ENCODE measurements at regions not wholly inside any gene's neighbourhood (a gene's known extent, or its start where the extent isn't known, plus 50 kb on each side); places are given as distances from the start of the nearest gene placed in this dataset.
"Not testable (repeated sequence)": the region's sequence is repeated elsewhere in the genome, so short reads cannot be mapped to it uniquely, and the experiment has no call there.

GRCh38 chr5:18487928-18488480 lies 853.7 kb downstream of the TAF11L14 start:
- H3K36me3 Mint-ChIP-seq (ENCODE audit: low read depth), result no peaks in the 10 kb centered on the region
- H3K27ac Mint-ChIP-seq, result no peak overlapping the region
- H3K9me3 Mint-ChIP-seq, result peaks cover under 1% of the 10 kb centered on the region
- no peak overlapping the region for H3K4me3 Mint-ChIP-seq
- no peaks in the 10 kb centered on the region for H3K4me1 Mint-ChIP-seq
- H3K27me3 Mint-ChIP-seq, result no peaks in the 10 kb centered on the region
- no peak for DNase-seq
- no peak for ATAC-seq

DNA sequence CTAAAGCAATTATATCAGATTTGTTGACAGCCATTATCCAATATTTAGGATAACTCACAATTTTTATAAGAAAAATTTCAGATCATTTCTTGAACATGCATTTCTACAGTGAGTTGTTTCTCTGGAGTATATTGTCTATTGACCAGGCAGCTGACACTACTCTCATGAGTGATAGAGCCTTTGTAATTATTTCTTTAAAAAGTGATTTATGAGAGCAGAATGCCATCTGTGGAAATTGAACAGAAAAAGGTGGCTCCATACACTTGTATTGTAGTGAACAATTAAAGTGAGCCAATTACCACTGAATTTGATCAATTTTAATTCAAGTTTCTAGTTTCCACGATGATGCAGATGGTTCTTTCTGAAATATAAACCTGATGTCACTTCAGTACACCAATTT lies 855.4 kb downstream of the TAF11L14 start:
- no peaks in the 10 kb centered on the region for H3K36me3 Mint-ChIP-seq (ENCODE audit: low read depth)
- H3K27me3 Mint-ChIP-seq, result no peaks in the 10 kb centered on the region
- no peak overlapping the region for H3K4me3 Mint-ChIP-seq
- H3K9me3 Mint-ChIP-seq, result peaks cover 7% of the 10 kb centered on the region
- ATAC-seq (no peak), DNase-seq (no peak)
- H3K4me1 Mint-ChIP-seq, result no peaks in the 10 kb centered on the region
- no peak overlapping the region for H3K27ac Mint-ChIP-seq

DNA sequence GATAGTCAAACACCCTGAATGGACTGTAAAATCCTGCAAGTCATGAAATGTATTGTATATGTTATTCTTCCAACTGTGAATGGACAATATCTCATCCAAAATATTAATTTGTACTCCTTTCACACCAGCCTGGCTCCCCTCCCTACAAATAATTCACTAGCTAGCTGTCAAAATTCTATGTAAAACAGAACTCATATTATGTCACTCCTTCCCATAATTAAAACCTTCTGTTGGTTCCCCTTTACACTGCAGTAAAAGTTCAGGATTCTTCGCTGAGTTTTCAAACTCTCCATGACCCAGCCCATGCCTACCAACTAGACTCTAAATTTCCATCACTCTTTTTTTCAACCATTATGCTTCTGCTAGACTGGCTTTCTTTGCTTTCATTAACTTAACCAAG lies 857.1 kb downstream of the TAF11L14 start:
- H3K4me1 Mint-ChIP-seq, result no peaks in the 10 kb centered on the region
- no peak overlapping the region for H3K4me3 Mint-ChIP-seq
- no peaks in the 10 kb centered on the region for H3K36me3 Mint-ChIP-seq (ENCODE audit: low read depth)

DNA sequence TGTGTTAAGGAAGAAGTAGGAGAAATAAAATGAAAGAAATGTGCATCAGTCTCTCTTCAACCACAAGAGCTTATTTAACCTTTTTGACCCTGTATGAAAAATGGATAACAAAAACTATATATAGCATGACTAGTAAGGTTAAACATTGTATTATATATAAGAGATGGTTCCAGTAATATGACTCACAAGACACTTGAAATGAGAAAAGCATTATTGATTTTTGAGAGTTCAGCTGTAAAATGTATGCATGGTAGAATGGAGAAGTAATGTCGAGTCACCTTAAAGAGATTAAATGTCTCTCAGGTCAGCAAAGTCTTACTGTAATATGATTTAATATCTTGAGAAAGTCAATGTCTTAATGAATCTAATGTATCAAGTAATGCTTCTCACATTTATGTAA lies 860.9 kb downstream of the TAF11L14 start:
- Mint-ChIP-seq H3K4me1 (no peaks in the 10 kb centered on the region), H3K9me3 (peaks cover 7% of the 10 kb centered on the region), H3K36me3 (ENCODE audit: low read depth) (no peaks in the 10 kb centered on the region), H3K4me3 (no peak overlapping the region), H3K27ac (no peak overlapping the region), H3K27me3 (no peaks in the 10 kb centered on the region)
- DNase-seq (no peak), ATAC-seq (no peak)

More for the DNA sequence above, 857.1 kb downstream of the TAF11L14 start:
- Mint-ChIP-seq H3K27ac (no peak overlapping the region), H3K27me3 (no peaks in the 10 kb centered on the region), H3K9me3 (peaks cover 7% of the 10 kb centered on the region)
- ATAC-seq, result no peak
- no peak for DNase-seq

DNA sequence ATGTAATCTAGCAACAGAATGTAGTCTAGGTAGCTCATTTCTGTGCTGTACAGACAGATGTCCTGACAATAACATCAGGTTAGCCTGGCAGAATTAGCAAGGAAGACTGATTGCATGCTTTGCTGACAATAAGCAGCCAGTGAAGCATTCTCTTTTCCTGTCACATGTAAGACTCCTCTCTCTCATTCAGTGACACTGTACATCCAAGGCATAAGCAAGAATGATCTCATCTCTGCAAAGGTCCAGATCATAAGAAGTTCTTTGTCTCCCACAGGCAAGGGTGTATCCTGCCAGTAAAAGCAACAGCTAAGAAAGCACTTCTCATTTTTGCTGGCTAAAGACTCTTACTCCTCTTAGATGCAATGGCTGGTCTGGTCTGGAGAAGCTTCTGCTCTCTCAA lies 861.8 kb downstream of the TAF11L14 start:
- no peaks in the 10 kb centered on the region for H3K36me3 Mint-ChIP-seq (ENCODE audit: low read depth)
- H3K4me1 Mint-ChIP-seq, result no peaks in the 10 kb centered on the region
- ATAC-seq (no peak), DNase-seq (no peak)
- H3K27ac Mint-ChIP-seq, result no peak overlapping the region
- peaks cover 7% of the 10 kb centered on the region for H3K9me3 Mint-ChIP-seq
- no peak overlapping the region for H3K4me3 Mint-ChIP-seq
- no peaks in the 10 kb centered on the region for H3K27me3 Mint-ChIP-seq

DNA sequence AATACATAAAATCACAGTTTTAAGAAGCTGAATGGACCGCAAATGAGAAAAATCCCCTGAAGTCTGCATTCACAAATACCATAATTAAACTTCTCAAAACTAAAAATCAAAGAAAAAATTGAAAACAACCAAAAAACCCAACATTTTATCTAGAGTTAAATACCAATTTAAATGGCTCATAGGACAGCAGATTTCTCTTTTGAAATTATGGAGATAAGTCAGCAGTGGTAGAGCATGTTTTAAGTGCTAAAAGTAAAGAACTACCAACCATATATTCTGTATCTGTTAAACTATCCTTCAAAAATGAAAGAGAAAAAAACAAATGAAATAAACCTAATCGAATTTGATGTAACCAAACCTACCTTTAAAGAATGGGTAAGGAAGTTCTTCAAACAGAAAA lies 862.8 kb downstream of the TAF11L14 start:
- Mint-ChIP-seq H3K4me3 (no peak overlapping the region), H3K4me1 (no peaks in the 10 kb centered on the region), H3K27ac (no peak overlapping the region), H3K36me3 (ENCODE audit: low read depth) (no peaks in the 10 kb centered on the region), H3K9me3 (peaks cover 7% of the 10 kb centered on the region), H3K27me3 (no peaks in the 10 kb centered on the region)
- DNase-seq (no peak), ATAC-seq (no peak)

- H3K4me1 Mint-ChIP-seq, result no peaks in the 10 kb centered on the region
- no peak overlapping the region for H3K4me3 Mint-ChIP-seq
Measured at GRCh38 chr5:18503797-18504328, 869.6 kb downstream of the TAF11L14 start.

GRCh38 chr5:18507114-18507513 lies 872.9 kb downstream of the TAF11L14 start:
- Mint-ChIP-seq H3K36me3 (ENCODE audit: low read depth) (no peaks in the 10 kb centered on the region), H3K4me3 (no peak overlapping the region), H3K4me1 (no peaks in the 10 kb centered on the region), H3K9me3 (peaks cover 9% of the 10 kb centered on the region), H3K27ac (no peak overlapping the region), H3K27me3 (no peaks in the 10 kb centered on the region)
- ATAC-seq (no peak), DNase-seq (no peak)

More at GRCh38 chr5:18503797-18504328, 869.6 kb downstream of the TAF11L14 start:
- Mint-ChIP-seq H3K36me3 (ENCODE audit: low read depth) (no peaks in the 10 kb centered on the region), H3K27me3 (no peaks in the 10 kb centered on the region), H3K27ac (no peak overlapping the region), H3K9me3 (peaks cover 4% of the 10 kb centered on the region)
- DNase-seq (no peak), ATAC-seq (no peak)

DNA sequence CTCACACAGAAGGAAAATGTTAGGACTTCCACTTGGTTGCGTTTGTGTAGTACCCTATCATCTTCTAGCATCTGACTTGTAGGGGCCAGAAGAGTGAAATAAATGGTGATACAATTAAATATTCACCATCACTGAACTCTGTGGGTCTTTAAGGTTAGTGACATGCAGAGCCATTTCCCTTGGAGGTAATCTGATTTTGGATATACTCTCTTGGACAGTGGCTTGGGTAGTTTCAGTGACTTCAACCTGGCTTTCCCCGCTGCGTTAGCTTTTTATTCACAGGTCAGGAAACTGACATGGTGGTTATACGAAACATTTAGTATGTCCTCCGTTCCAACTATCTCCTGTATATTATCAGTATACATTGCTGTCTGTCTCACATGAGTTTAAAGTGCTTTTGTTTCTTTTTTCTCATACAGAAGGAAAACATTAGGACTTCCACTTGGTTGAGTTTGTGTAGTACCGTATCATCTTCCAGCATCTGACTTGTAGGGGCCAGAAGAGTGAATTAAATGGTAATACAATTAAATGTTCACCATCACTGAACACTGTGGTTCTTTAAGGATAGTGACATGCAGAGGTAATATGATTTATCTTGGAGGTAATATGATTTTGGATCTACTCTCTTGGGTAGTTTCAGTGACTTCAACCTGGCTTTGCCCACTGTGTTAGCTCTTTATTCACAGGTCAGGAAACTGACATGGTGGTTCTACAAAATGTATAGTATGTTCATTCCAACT lies 883.6 kb downstream of the TAF11L14 start:
- no peak for ATAC-seq
- H3K9me3 Mint-ChIP-seq, result peaks cover 13% of the 10 kb centered on the region
- no peak for DNase-seq
- no peaks in the 10 kb centered on the region for H3K4me1 Mint-ChIP-seq
- no peaks in the 10 kb centered on the region for H3K36me3 Mint-ChIP-seq (ENCODE audit: low read depth)
- H3K27me3 Mint-ChIP-seq, result no peaks in the 10 kb centered on the region
- no peak overlapping the region for H3K4me3 Mint-ChIP-seq
- no peak overlapping the region for H3K27ac Mint-ChIP-seq

- H3K36me3 Mint-ChIP-seq (ENCODE audit: low read depth), result no peaks in the 10 kb centered on the region
- no peak overlapping the region for H3K27ac Mint-ChIP-seq
- H3K4me1 Mint-ChIP-seq, result no peaks in the 10 kb centered on the region
- H3K27me3 Mint-ChIP-seq, result no peaks in the 10 kb centered on the region
- no peak overlapping the region for H3K4me3 Mint-ChIP-seq
- peaks cover 7% of the 10 kb centered on the region for H3K9me3 Mint-ChIP-seq
- DNase-seq (no peak), ATAC-seq (no peak)
Measured at GRCh38 chr5:18523380-18523779, 889.1 kb downstream of the TAF11L14 start.

DNA sequence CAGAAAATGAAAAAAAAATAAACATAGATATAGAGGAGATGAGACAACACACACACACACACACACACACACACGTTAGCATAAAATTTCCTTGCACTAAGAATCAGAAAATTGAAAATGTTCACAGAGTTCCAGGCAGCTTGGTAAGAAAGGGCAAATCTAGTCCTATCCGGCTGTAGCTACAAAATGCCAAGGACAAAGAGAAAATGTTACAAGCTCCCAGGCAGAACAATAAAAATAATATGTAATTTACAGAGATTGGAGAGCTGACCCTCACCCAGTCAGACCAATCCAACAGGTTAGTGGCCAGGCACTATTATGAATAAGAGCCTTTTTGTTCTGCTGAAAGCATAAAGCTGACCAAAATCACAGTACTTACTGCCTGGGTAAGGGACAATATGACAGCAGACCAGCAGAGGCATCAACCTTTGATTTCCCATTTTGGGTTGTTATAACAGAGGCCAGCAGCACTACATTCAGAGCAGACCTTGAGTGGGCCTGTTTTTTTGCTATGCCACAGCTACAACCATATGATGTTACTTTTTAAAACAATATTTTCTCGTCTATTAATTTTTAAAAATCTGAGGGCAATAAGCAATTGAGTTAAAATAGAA lies 892.6 kb downstream of the TAF11L14 start:
- Mint-ChIP-seq H3K9me3 (no peaks in the 10 kb centered on the region), H3K36me3 (ENCODE audit: low read depth) (no peaks in the 10 kb centered on the region), H3K4me1 (no peaks in the 10 kb centered on the region), H3K27ac (no peak overlapping the region), H3K4me3 (no peak overlapping the region), H3K27me3 (no peaks in the 10 kb centered on the region)
- DNase-seq (no peak), ATAC-seq (no peak)

- no peak for ATAC-seq
- Mint-ChIP-seq H3K27ac (no peak overlapping the region), H3K4me1 (no peaks in the 10 kb centered on the region), H3K4me3 (no peak overlapping the region), H3K36me3 (ENCODE audit: low read depth) (no peaks in the 10 kb centered on the region), H3K27me3 (no peaks in the 10 kb centered on the region), H3K9me3 (no peaks in the 10 kb centered on the region)
- DNase-seq, result no peak
Measured at GRCh38 chr5:18533137-18533536, 898.9 kb downstream of the TAF11L14 start.

DNA sequence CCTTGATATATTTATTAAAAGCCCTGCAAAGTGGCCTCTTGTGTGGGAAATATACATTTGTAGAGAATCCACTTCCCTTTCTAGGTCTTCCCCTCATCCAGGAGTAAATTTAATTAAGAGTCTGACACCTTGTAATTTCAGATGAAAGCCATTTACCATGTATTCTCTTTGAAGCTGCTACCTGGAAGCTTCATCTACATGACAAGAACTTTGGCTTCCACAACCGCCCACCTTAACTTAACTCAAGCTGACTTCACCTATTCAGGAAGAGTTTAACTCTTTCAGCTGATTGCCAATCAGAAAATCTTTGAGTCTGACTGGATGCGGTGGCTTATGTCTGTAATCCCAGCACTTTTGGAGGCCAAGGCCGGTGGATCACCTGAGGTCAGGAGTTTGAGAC lies 899.9 kb downstream of the TAF11L14 start:
- Mint-ChIP-seq H3K4me3 (no peak overlapping the region), H3K4me1 (no peaks in the 10 kb centered on the region)
- ATAC-seq, result no peak

GRCh38 chr5:18535753-18536152 lies 901.5 kb downstream of the TAF11L14 start:
- H3K27ac Mint-ChIP-seq; H3K27me3 Mint-ChIP-seq; H3K36me3 Mint-ChIP-seq (ENCODE audit: low read depth); DNase-seq; H3K9me3 Mint-ChIP-seq; H3K4me3 Mint-ChIP-seq; ATAC-seq; H3K4me1 Mint-ChIP-seq: not testable (repeated sequence)

More for the DNA sequence above, 899.9 kb downstream of the TAF11L14 start:
- Mint-ChIP-seq H3K27ac (no peak overlapping the region), H3K27me3 (no peaks in the 10 kb centered on the region), H3K36me3 (ENCODE audit: low read depth) (no peaks in the 10 kb centered on the region), H3K9me3 (no peaks in the 10 kb centered on the region)
- DNase-seq, result no peak

DNA sequence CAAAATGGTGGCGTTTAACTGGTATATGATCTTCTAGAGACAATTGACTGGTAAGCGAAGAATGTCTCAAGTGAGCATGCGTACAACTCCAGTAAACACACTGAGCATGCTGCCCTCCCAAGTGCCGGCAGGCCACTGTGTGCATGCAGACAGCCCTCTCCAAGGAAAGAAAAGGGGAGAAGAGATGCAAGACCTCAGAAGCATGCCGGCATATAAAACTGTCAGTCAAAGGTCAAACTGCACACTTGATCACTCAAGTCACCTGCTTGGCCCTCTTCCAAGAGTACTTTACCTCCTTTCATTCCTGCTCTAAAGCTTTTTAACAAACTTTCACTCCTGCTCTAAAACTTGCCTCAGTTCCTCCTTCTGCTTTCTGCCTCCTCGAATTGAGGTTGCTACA lies 910.2 kb downstream of the TAF11L14 start:
- H3K4me1 Mint-ChIP-seq, result no peaks in the 10 kb centered on the region
- H3K9me3 Mint-ChIP-seq, result no peaks in the 10 kb centered on the region
- no peak overlapping the region for H3K4me3 Mint-ChIP-seq
- no peaks in the 10 kb centered on the region for H3K36me3 Mint-ChIP-seq (ENCODE audit: low read depth)
- H3K27ac Mint-ChIP-seq, result no peak overlapping the region
- DNase-seq (no peak), ATAC-seq (no peak)
- no peaks in the 10 kb centered on the region for H3K27me3 Mint-ChIP-seq

All from activated naive CD8-positive, alpha-beta T cell treated with anti-CD3 and anti-CD28 coated beads, Interleukin-2, amount 50 U/mL, for 24 hours (primary cell).